ENCODE measurements at regions not wholly inside any gene's neighbourhood (a gene's known extent, or its start where the extent isn't known, plus 50 kb on each side); places are given as distances from the start of the nearest gene placed in this dataset.

DNA sequence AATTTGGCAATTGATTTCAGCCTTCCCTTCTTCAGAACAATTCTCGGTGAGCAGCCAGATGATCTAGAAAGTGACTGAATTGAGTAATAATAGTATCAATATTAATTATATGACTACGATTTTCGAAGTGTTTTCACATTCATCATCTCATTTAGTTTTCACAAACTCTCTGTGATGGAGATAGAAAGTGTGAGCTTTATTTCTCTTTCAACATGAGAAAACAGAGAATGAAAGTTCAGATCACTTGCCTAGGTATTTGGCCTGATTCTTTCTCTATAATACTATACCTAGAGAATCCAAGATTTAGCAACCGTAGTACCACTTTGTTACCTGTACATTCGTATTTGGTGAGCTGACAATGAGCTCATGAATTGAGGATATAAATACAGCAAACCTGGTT, 739.2 kb upstream of the NR2F2 start:
- no peak for DNase-seq
- intact Hi-C loops (cut with DNase I) = no loop called here
- Histone ChIP-seq H3K27me3 (no peaks in the 10 kb centered on the region), H3K27ac (no peak overlapping the region), H3K36me3 (no peaks in the 10 kb centered on the region), H3K4me1 (no peaks in the 10 kb centered on the region), H3K4me3 (no peak overlapping the region), H3K9me3 (no peaks in the 10 kb centered on the region)
- TF ChIP-seq, protein P1, sequence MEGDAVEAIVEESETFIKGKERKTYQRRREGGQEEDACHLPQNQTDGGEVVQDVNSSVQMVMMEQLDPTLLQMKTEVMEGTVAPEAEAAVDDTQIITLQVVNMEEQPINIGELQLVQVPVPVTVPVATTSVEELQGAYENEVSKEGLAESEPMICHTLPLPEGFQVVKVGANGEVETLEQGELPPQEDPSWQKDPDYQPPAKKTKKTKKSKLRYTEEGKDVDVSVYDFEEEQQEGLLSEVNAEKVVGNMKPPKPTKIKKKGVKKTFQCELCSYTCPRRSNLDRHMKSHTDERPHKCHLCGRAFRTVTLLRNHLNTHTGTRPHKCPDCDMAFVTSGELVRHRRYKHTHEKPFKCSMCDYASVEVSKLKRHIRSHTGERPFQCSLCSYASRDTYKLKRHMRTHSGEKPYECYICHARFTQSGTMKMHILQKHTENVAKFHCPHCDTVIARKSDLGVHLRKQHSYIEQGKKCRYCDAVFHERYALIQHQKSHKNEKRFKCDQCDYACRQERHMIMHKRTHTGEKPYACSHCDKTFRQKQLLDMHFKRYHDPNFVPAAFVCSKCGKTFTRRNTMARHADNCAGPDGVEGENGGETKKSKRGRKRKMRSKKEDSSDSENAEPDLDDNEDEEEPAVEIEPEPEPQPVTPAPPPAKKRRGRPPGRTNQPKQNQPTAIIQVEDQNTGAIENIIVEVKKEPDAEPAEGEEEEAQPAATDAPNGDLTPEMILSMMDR (IDR thresholded peaks at IDR 0.05) = no peak
- TF ChIP-seq POLR2A (IDR thresholded peaks at IDR 0.05) = no peak
- whole genome bisulfite sequencing, 2 donors = 70 to 75% methylated on average over 5 of the region's 5 CpGs

DNA sequence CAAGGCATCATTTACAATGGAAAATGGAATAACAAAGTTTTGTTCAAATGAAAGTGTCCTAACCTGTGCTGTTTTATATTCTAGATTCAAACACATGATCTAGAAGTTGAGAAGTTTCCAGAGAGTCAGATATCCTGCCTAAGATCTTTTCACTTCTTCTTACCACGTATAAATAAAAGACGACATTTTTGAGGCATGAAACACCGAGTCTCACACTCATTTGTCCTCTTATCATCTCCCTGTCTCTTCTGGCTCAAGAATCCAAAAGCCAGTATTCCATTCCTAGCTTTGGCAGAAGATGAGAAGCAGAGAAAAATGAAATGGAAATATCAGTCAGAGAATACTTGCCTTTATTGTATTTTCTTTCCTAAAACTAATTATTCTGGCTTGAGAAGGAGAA, 738.6 kb upstream of the NR2F2 start:
- no peaks in the 10 kb centered on the region for H3K4me1 ChIP-seq
- no peaks in the 10 kb centered on the region for H3K27me3 ChIP-seq
- no peaks in the 10 kb centered on the region for H3K36me3 ChIP-seq
- H3K9me3 ChIP-seq = no peaks in the 10 kb centered on the region
- 57 to 79% methylated on average over 3 of the region's 3 CpGs for WGBS, 2 donors
- TF ChIP-seq POLR2A (IDR thresholded peaks at IDR 0.05) = no peak
- TF ChIP-seq, protein P1 (IDR thresholded peaks at IDR 0.05) = no peak
- H3K27ac ChIP-seq = no peak overlapping the region
- no peak for DNase-seq
- intact Hi-C loops (cut with DNase I) = no loop called here
- no peak overlapping the region for H3K4me3 ChIP-seq

DNA sequence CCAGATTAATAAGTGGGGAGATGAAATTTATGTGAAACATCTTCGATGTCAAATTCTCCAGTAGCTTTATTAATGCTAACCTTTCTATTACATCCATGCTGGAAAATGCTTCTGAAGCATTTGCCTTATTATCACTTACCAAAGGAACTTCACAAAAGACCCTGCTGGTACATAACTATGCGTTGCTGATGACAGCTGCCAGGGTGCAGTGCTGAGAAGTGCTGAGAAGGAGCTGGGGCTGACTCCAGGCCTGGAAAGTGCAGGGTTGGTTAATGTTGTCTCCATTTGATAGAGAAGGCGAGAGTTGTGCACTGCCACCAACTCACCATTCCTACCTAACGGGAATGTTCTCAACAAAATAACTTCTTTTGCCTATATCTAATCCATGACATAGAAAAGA, 736.0 kb upstream of the NR2F2 start:
- Histone ChIP-seq H3K9me3 (no peaks in the 10 kb centered on the region), H3K4me3 (no peak overlapping the region), H3K4me1 (no peaks in the 10 kb centered on the region), H3K36me3 (no peaks in the 10 kb centered on the region), H3K27me3 (no peaks in the 10 kb centered on the region), H3K27ac (no peak overlapping the region)
- 71 to 72% methylated on average over 4 of the region's 4 CpGs for WGBS, 2 donors
- intact Hi-C loops (cut with DNase I) = no loop called here
- no peak for DNase-seq
- TF ChIP-seq, protein P1 (IDR thresholded peaks at IDR 0.05) = no peak
- no peak for TF ChIP-seq POLR2A (IDR thresholded peaks at IDR 0.05)

DNA sequence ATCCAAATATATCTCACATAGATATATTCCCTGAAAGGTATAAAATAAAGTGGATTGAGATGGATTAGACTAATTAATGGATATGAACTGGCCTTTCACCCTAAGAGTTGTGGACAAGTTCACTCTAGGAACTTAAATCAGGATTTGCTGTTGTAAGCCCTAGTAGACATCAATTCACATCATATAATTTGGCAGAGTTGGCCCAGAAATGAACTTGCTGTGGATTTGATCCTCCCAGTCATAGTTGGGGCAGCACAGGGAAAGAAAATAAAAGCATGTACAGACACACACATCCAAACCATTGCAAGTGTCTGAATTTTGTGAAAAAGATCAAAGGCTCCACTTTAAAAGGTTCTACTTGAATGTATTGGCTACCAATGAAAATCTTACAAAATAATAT, 734.7 kb upstream of the NR2F2 start:
- Histone ChIP-seq H3K4me3 (no peak overlapping the region), H3K4me1 (no peaks in the 10 kb centered on the region), H3K27me3 (no peaks in the 10 kb centered on the region), H3K27ac (no peak overlapping the region), H3K36me3 (no peaks in the 10 kb centered on the region), H3K9me3 (no peaks in the 10 kb centered on the region)
- intact Hi-C loops (cut with DNase I) = no loop called here
- no peak for DNase-seq
- TF ChIP-seq POLR2A (IDR thresholded peaks at IDR 0.05) = no peak
- TF ChIP-seq, protein P1 (IDR thresholded peaks at IDR 0.05) = no peak

DNA sequence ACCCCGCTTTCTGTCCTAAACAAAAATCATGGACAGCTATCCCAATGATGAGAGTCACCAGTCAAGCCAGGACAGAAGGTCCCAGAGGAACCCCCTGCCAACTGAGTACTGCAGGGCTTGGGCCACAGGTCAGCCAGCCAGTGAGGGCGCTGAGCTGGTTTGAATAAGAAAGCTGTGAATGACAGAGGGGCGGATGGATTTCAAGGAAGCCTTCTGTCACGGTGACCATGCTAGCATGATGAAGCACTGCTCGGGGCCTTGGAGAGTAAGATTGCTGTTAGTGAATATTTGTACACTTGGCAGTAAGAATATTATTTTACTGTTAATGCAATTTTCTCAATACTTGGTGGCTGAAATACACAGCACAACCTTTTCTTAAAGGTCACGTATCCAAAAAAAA, 734.0 kb upstream of the NR2F2 start:
- Histone ChIP-seq H3K27me3 (no peaks in the 10 kb centered on the region), H3K9me3 (no peaks in the 10 kb centered on the region), H3K27ac (no peak overlapping the region), H3K4me1 (no peaks in the 10 kb centered on the region), H3K4me3 (no peak overlapping the region), H3K36me3 (no peaks in the 10 kb centered on the region)
- intact Hi-C loops (cut with DNase I) = no loop called here
- 72 to 74% methylated on average over 6 of the region's 6 CpGs for WGBS, 2 donors
- TF ChIP-seq, protein P1 (IDR thresholded peaks at IDR 0.05) = no peak
- DNase-seq = no peak
